ENCODE measurements at regions not wholly inside any gene's neighbourhood (a gene's known extent, or its start where the extent isn't known, plus 50 kb on each side); places are given as distances from the start of the nearest gene placed in this dataset.

- Histone ChIP-seq H3K27me3 (no peaks in the 10 kb centered on the region), H3K36me3 (no peaks in the 10 kb centered on the region), H3K4me3 (no peak overlapping the region), H3K4me1 (no peaks in the 10 kb centered on the region), H3K27ac (no peak overlapping the region), H3K9me3 (no peaks in the 10 kb centered on the region)
- DNase-seq (no peak), FAIRE-seq (no peak), ATAC-seq (no peak)
- TF ChIP-seq CTCF (IDR thresholded peaks at IDR 0.05) = no peak
- WGBS, 2 donors = 0% methylated on average over 1 of the region's 1 CpG
- intact Hi-C loops (cut with DNase I) = no loop called here
Observed at GRCh38 chr1:69228501-69228900, 339.2 kb upstream of the LRRC7 start.

GRCh38 chr1:69230208-69230607 is 337.5 kb upstream of the LRRC7 start:
- intact Hi-C loops (cut with DNase I) = no loop called here
- H3K9me3 ChIP-seq = no peaks in the 10 kb centered on the region
- no peak overlapping the region for H3K4me3 ChIP-seq
- no peak overlapping the region for H3K27ac ChIP-seq
- no peaks in the 10 kb centered on the region for H3K36me3 ChIP-seq
- no peaks in the 10 kb centered on the region for H3K4me1 ChIP-seq
- DNase-seq (no peak), FAIRE-seq (no peak), ATAC-seq (no peak)
- no peaks in the 10 kb centered on the region for H3K27me3 ChIP-seq
- TF ChIP-seq CTCF (IDR thresholded peaks at IDR 0.05) = no peak

- no peaks in the 10 kb centered on the region for H3K36me3 ChIP-seq
- FAIRE-seq (no peak), ATAC-seq (no peak), DNase-seq (no peak)
- intact Hi-C loops (cut with DNase I) = no loop called here
- H3K4me3 ChIP-seq = no peak overlapping the region
- no peak overlapping the region for H3K27ac ChIP-seq
- no peak for TF ChIP-seq CTCF (IDR thresholded peaks at IDR 0.05)
- no peaks in the 10 kb centered on the region for H3K4me1 ChIP-seq
- no peaks in the 10 kb centered on the region for H3K9me3 ChIP-seq
- H3K27me3 ChIP-seq = no peaks in the 10 kb centered on the region
Observed at GRCh38 chr1:69233463-69233862, 334.3 kb upstream of the LRRC7 start.

GRCh38 chr1:69244211-69244610 is 323.5 kb upstream of the LRRC7 start:
- intact Hi-C loops (cut with DNase I) = no loop called here
- WGBS, 2 donors = 88 to 91% methylated on average over 1 of the region's 1 CpG
- no peak for TF ChIP-seq CTCF (IDR thresholded peaks at IDR 0.05)
- Histone ChIP-seq H3K36me3 (no peaks in the 10 kb centered on the region), H3K27me3 (no peaks in the 10 kb centered on the region), H3K27ac (no peak overlapping the region), H3K9me3 (no peaks in the 10 kb centered on the region), H3K4me3 (no peak overlapping the region), H3K4me1 (no peaks in the 10 kb centered on the region)
- ATAC-seq (no peak), FAIRE-seq (no peak), DNase-seq (no peak)

DNA sequence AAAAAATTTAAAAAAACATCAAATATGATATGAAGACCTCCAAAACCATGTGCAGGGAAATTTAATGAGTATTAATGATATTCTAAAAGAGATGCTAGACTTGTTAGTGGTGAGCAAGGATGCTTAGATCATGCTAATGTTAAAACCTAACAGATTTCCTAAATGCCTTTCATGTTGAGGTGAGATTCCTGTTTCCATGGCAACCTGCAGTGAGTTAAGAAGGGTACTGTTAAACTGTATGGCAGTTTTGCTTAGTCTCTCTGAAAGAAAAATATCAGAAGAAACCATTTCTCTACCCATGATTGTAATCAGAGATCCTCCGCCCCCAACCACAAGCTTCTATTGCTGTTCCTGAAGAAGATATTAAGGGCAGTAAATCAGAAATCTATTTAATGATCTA is 321.6 kb upstream of the LRRC7 start:
- Histone ChIP-seq H3K36me3 (no peaks in the 10 kb centered on the region), H3K4me3 (no peak overlapping the region), H3K4me1 (no peaks in the 10 kb centered on the region), H3K27ac (no peak overlapping the region), H3K9me3 (no peaks in the 10 kb centered on the region), H3K27me3 (no peaks in the 10 kb centered on the region)
- intact Hi-C loops (cut with DNase I) = no loop called here
- FAIRE-seq = no peak
- ATAC-seq = no peak
- TF ChIP-seq CTCF (IDR thresholded peaks at IDR 0.05) = no peak
- DNase-seq = no peak
- 83 to 87% methylated on average over 1 of the region's 1 CpG for WGBS, 2 donors

Measured in pancreas (tissue), 10 donors.